ENCODE measurements at regions not wholly inside any gene's neighbourhood (a gene's known extent, or its start where the extent isn't known, plus 50 kb on each side); places are given as distances from the start of the nearest gene placed in this dataset.

DNA sequence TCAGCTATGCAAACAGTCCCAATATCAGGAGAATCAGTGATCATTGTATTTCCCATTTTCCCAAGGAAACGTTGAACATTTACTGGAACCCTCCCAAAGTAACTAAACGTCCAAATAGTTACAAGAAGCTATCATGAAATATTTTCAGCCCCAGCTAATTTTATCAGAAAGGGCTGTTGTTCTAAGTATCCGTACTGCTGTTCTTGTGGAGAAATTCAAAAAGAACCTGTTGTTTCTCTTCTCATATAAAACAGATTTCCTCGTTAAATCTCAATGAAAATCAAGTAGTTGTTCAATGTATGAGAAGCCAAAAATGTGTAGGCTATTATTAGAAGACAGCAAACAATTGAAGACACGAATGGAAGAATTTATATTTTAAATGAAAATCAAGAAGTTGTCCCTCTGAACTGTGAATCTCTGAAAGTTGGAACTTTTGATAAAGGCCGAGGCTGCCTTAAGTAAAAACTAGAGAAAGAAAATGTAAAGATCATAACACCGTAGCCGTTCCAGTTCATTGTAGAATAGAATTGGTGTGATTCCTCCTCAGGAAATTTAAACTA, 107.7 kb downstream of the HFE start:
- Histone ChIP-seq H3K27ac (ENCODE audit: low read depth in 1 of 2, low read length in 1 of 2) (peak overlapping the region in 1 of 2 donors; percentile 88), H3K36me3 (ENCODE audit: control insufficient read depth in 4 of 4, insufficient read depth in 4 of 4, low read length in 4 of 4) (no peaks in the 10 kb centered on the region), H3K4me3 (no peak overlapping the region), H3K9ac (ENCODE audit: insufficient read depth in 1 of 2, low read length in 2 of 2) (peak overlapping the region; percentile 79 to 90), H3K27me3 (ENCODE audit: control insufficient read depth in 3 of 3, insufficient read depth in 3 of 3, low read length in 2 of 3) (no peaks in the 10 kb centered on the region), H3K4me1 (ENCODE audit: control insufficient read depth in 5 of 5, insufficient read depth in 5 of 5, low read length in 5 of 5) (peaks cover 0 to 33% (median 10%) of the 10 kb centered on the region in 5 donors), H3K9me3 (ENCODE audit: control insufficient read depth in 4 of 4, insufficient read depth in 3 of 4, low read length in 3 of 4) (peaks cover 0 to 3% (median 0%) of the 10 kb centered on the region in 4 donors)
- 10 to 31% methylated on average over 8 of the region's 8 CpGs for WGBS, 2 donors
- TF ChIP-seq, protein P1, sequence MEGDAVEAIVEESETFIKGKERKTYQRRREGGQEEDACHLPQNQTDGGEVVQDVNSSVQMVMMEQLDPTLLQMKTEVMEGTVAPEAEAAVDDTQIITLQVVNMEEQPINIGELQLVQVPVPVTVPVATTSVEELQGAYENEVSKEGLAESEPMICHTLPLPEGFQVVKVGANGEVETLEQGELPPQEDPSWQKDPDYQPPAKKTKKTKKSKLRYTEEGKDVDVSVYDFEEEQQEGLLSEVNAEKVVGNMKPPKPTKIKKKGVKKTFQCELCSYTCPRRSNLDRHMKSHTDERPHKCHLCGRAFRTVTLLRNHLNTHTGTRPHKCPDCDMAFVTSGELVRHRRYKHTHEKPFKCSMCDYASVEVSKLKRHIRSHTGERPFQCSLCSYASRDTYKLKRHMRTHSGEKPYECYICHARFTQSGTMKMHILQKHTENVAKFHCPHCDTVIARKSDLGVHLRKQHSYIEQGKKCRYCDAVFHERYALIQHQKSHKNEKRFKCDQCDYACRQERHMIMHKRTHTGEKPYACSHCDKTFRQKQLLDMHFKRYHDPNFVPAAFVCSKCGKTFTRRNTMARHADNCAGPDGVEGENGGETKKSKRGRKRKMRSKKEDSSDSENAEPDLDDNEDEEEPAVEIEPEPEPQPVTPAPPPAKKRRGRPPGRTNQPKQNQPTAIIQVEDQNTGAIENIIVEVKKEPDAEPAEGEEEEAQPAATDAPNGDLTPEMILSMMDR (IDR thresholded peaks at IDR 0.05; ENCODE audit: control extremely low read depth, extremely low read depth), result no peak
- no peak for DNase-seq
- ATAC-seq (ENCODE audit: insufficient read depth, low FRiP score), result no peak

DNA sequence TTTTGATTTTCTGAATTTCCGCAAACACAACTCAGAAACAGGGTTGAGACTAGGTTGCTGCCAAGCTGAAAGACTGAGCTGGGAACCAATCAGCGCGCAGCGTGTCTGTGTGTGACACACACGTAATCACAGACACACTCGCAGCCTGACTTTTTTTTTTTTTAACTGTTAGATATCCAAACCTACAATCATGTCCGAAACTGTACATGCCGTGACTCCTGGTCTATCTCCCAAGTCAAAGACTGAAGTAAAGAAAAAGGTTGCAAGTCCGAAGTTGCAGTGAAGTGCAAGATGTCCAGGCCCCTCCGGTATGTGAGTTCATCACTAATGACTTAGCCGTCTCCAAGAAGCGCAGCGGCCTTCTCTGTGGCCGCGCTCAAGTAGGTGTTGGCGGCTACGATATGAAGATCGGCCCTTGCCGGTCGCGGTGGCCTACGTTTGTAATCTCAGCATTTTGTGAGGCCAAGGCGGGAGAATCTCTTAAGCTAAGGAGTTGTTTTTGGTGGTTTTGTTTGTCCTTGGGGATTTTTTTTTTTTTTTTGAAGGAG, 108.2 kb downstream of the HFE start:
- Histone ChIP-seq H3K4me1 (ENCODE audit: control insufficient read depth in 5 of 5, insufficient read depth in 5 of 5, low read length in 5 of 5) (peaks cover 0 to 37% (median 12%) of the 10 kb centered on the region in 5 donors), H3K36me3 (ENCODE audit: control insufficient read depth in 4 of 4, insufficient read depth in 4 of 4, low read length in 4 of 4) (no peaks in the 10 kb centered on the region), H3K9me3 (ENCODE audit: control insufficient read depth in 4 of 4, insufficient read depth in 3 of 4, low read length in 3 of 4) (peaks cover 0 to 3% (median 0%) of the 10 kb centered on the region in 4 donors), H3K9ac (ENCODE audit: insufficient read depth in 1 of 2, low read length in 2 of 2) (peak overlapping the region; percentile 79 to 90), H3K27me3 (ENCODE audit: control insufficient read depth in 3 of 3, insufficient read depth in 3 of 3, low read length in 2 of 3) (no peaks in the 10 kb centered on the region), H3K4me3 (peak overlapping the region; percentile 32), H3K27ac (ENCODE audit: low read depth in 1 of 2, low read length in 1 of 2) (peak overlapping the region; percentile 88 to 93)
- ATAC-seq (ENCODE audit: insufficient read depth, low FRiP score) (peak; percentile 42), DNase-seq (peak; percentile 94 to 99 (median 97))
- WGBS, 2 donors, result 3 to 20% methylated on average over 23 of the region's 23 CpGs
- TF ChIP-seq, protein P1 (IDR thresholded peaks at IDR 0.05; ENCODE audit: control extremely low read depth, extremely low read depth), result no peak

DNA sequence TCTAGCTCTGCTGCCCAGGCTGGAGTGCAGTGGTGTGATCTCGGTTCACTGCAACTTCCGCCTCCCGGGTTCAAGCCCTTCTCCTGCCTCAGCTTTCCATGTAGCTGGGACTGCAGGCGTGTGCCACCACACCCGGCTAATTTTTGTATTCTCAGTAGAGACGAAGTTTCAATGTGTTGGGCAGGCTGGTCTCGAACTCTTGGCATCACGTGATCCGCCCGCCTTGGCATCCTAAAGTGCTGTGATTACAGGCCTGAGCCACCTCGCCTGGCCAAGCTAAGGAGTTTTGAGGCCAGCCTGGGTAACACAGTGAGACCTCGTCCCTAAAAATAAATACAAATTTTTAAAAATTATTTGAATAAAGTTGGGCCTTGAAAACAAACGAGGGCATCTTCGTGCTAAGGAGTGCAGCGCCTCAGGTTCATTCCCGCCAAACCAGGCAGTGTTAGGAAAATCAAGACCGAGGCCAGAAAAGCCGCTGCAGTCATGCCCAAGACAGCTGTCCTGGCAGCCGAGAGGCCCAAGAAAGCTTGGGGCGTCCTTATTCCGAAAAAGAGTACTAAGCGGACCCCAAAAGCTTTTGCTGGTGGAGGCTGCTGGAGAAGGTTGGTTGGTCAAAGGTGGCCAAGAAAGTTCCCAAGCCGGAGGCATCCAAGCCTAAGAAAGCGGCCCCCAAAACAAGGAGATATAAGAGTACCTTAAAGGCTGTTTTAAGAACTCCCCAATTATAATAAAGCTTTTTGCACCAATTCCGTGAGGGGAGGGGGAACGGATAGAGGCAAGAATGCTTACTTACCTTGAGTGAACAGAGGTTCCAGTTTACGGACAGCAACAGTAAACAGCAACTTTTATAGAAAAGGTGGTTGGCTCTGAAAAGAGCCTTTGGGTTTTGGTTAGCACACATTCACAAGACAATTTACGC, 109.0 kb downstream of the HFE start:
- H3K27ac ChIP-seq (ENCODE audit: low read depth in 1 of 2, low read length in 1 of 2), result peak overlapping the region; percentile 88 to 93
- peaks cover 0 to 37% (median 12%) of the 10 kb centered on the region in 5 donors for H3K4me1 ChIP-seq (ENCODE audit: control insufficient read depth in 5 of 5, insufficient read depth in 5 of 5, low read length in 5 of 5)
- peaks cover 0 to 3% (median 0%) of the 10 kb centered on the region in 4 donors for H3K9me3 ChIP-seq (ENCODE audit: control insufficient read depth in 4 of 4, insufficient read depth in 3 of 4, low read length in 3 of 4)
- H3K9ac ChIP-seq (ENCODE audit: insufficient read depth in 1 of 2, low read length in 2 of 2), result peak overlapping the region; percentile 87 to 90
- ATAC-seq (ENCODE audit: insufficient read depth, low FRiP score), result no peak
- H3K4me3 ChIP-seq, result peak overlapping the region; percentile 45
- TF ChIP-seq, protein P1 (IDR thresholded peaks at IDR 0.05; ENCODE audit: control extremely low read depth, extremely low read depth), result no peak
- 32 to 46% methylated on average over 28 of the region's 28 CpGs for WGBS, 2 donors
- H3K36me3 ChIP-seq (ENCODE audit: control insufficient read depth in 4 of 4, insufficient read depth in 4 of 4, low read length in 4 of 4), result no peaks in the 10 kb centered on the region
- peak; percentile 48 to 66 (median 54) for DNase-seq
- no peaks in the 10 kb centered on the region for H3K27me3 ChIP-seq (ENCODE audit: control insufficient read depth in 3 of 3, insufficient read depth in 3 of 3, low read length in 2 of 3)
